HCT116 (cell line): ENCODE measurements at regions not wholly inside any gene's neighbourhood (a gene's known extent, or its start where the extent isn't known, plus 50 kb on each side); places are given as distances from the start of the nearest gene placed in this dataset.
"Not testable (repeated sequence)": the region's sequence is repeated elsewhere in the genome, so short reads cannot be mapped to it uniquely, and the experiment has no call there.

Experiments used
- ATAC-seq: fragments of 200-7000 bp; cut with Tn5 transposase; 2 replicates; pipeline ENCODE4 v1.9.1; 2020; ENCODE audit warnings: mild to moderate bottlenecking, moderate library complexity
- BruUV-seq: library from RNA; stranded (reverse); fragments of 400-500 nt; replicated peaks from 2 replicates; lab custom pipeline; 2021; lab: Mats Ljungman, UMichigan
- CTCF ChIA-PET: fragments of 300-600 bp; sonication (Branson Sonifier 250); formaldehyde crosslinking; loops from one replicate; lab custom pipeline; 2021; ENCODE audit warnings: antibody characterized with exemption; lab: Charles Lee
- POLR2A ChIA-PET: fragments of 300-600, 350-600 bp; sonication (Branson Sonifier 250); formaldehyde crosslinking; loops from one replicate; lab custom pipeline; 2021; ENCODE audit warnings: antibody characterized with exemption; lab: Charles Lee
- RAD21 ChIA-PET, 2 experiments: fragments of 300-600 bp; sonication (Branson Sonifier 250); formaldehyde crosslinking; loops; one replicate each; lab custom pipeline; 2023; ENCODE audit warnings: low total read pairs in 2 of 2; ENCODE audit not compliant: uncharacterized antibody in 2 of 2, unreplicated experiment in 2 of 2, low non-redundant PET in 1 of 2; lab: Charles Lee
- DNase-seq: peaks from one replicate; pipeline ENCODE4 v3.0.0-alpha.2; 2010; ENCODE audit warnings: low read depth, low spot score
- H2AFZ ChIP-seq: fragments of 200-600 bp; shearing (Covaris generic), sonication (generic); 2 replicates; pipeline ENCODE4 v1.6.1; 2017; ENCODE audit warnings: low read depth, mixed run types, mixed read lengths, antibody characterized with exemption, low read length; ENCODE audit not compliant: poor library complexity, severe bottlenecking
- H3K27ac ChIP-seq: 2 replicates; pipeline ENCODE4 v1.5.1; 2012; ENCODE audit warnings: low read depth, low read length
- H3K27me3 ChIP-seq: fragments of 200-600 bp; sonication (generic); 2 replicates; pipeline ENCODE4 v1.6.1; 2016; ENCODE audit warnings: mixed run types, low read length, mixed read lengths; ENCODE audit not compliant: insufficient read depth
- H3K36me3 ChIP-seq, 2 experiments: fragments of 200-500 bp in 1 of 2; fragments of 200-600 bp in 1 of 2; sonication (Bioruptor generic) in 1 of 2; sonication (generic) in 1 of 2; 2 replicates each; pipeline versions ENCODE4 v1.5.1 to v1.6.1; 2014 to 2016; ENCODE audit warnings: low read length in 2 of 2, inconsistent platforms in 1 of 2, mixed read lengths in 1 of 2, mixed run types in 1 of 2; ENCODE audit not compliant: insufficient read depth in 2 of 2, control insufficient read depth in 1 of 2
- H3K4me1 ChIP-seq, 2 experiments: fragments of 200-600 bp in 1 of 2; sonication (generic) in 1 of 2; 2 replicates each; pipeline versions ENCODE4 v1.5.1 to v1.6.1; 2012 to 2017; ENCODE audit warnings: low read length in 2 of 2, inconsistent platforms in 1 of 2, mild to moderate bottlenecking in 1 of 2, mixed read lengths in 1 of 2, mixed run types in 1 of 2, moderate library complexity in 1 of 2; ENCODE audit not compliant: insufficient read depth in 2 of 2, control insufficient read depth in 1 of 2
- H3K4me2 ChIP-seq: fragments of 200-600 bp; sonication (generic); 2 replicates; pipeline ENCODE4 v1.6.1; 2017; ENCODE audit warnings: mixed run types, low read length, mixed read lengths
- H3K4me3 ChIP-seq, 2 experiments: fragments of 200-600 bp in 1 of 2; sonication (generic) in 1 of 2; replicated peaks in 1 of 2; 2 replicates each; pipeline ENCODE4 v1.5.1; 2011 to 2016; ENCODE audit warnings: low read length in 2 of 2, control low read depth in 1 of 2, low read depth in 1 of 2, mild to moderate bottlenecking in 1 of 2, mixed read lengths in 1 of 2, mixed run types in 1 of 2
- H3K79me2 ChIP-seq: fragments of 200-600 bp; sonication (generic); 2 replicates; pipeline ENCODE4 v1.6.1; 2017; ENCODE audit warnings: mild to moderate bottlenecking, mixed run types, low read length, moderate library complexity, mixed read lengths; ENCODE audit not compliant: insufficient read depth
- H3K9ac ChIP-seq: fragments of 200-600 bp; sonication (generic); 2 replicates; pipeline ENCODE4 v1.6.1; 2016; ENCODE audit warnings: low read length, mixed read lengths
- H3K9me2 ChIP-seq: fragments of 200-600 bp; sonication (generic), shearing (Covaris generic); 2 replicates; pipeline ENCODE4 v1.6.1; 2017; ENCODE audit warnings: mixed run types, mild to moderate bottlenecking, moderate library complexity; ENCODE audit not compliant: insufficient read depth
- H3K9me3 ChIP-seq, 2 experiments: fragments of 200-500 bp in 1 of 2; fragments of 200-600 bp in 1 of 2; sonication (Bioruptor generic) in 1 of 2; sonication (generic) in 1 of 2; 2 replicates each; pipeline ENCODE4 v1.6.1; 2014 to 2017; ENCODE audit warnings: low read length in 2 of 2, mixed read lengths in 2 of 2, inconsistent platforms in 1 of 2, low read depth in 1 of 2, mild to moderate bottlenecking in 1 of 2, mixed run types in 1 of 2, moderate library complexity in 1 of 2; ENCODE audit not compliant: control insufficient read depth in 1 of 2, insufficient read depth in 1 of 2
- H4K20me1 ChIP-seq: fragments of 200-600 bp; sonication (generic), shearing (Covaris generic); 2 replicates; pipeline ENCODE4 v1.6.1; 2017; ENCODE audit warnings: mixed run types, mild to moderate bottlenecking, moderate library complexity; ENCODE audit not compliant: insufficient read depth
- CEBPB ChIP-seq: IDR thresholded peaks from 2 replicates; pipeline ENCODE4 v1.6.1; 2012; ENCODE audit warnings: low read depth
- ELF1 ChIP-seq: IDR thresholded peaks from 2 replicates; pipeline ENCODE4 v1.6.1; 2012; ENCODE audit warnings: low read depth, borderline replicate concordance
- EZH2phosphoT487 ChIP-seq: fragments of 200-600 bp; IDR thresholded peaks from 2 replicates; pipeline ENCODE4 v1.6.1; 2018; ENCODE audit warnings: antibody characterized with exemption, borderline replicate concordance
- FOSL1 ChIP-seq: IDR thresholded peaks from 2 replicates; pipeline ENCODE4 v1.6.1; 2012; ENCODE audit warnings: low read depth
- JUND ChIP-seq: IDR thresholded peaks from 2 replicates; pipeline ENCODE4 v1.6.1; 2012
- SRF ChIP-seq: IDR thresholded peaks from 2 replicates; pipeline ENCODE4 v1.6.1; 2012; ENCODE audit warnings: low read depth
- ZNF274 ChIP-seq: fragments of 200-500 bp; sonication (Bioruptor generic); IDR thresholded peaks from 2 replicates; pipeline ENCODE4 v1.6.1; 2014; ENCODE audit warnings: mild to moderate bottlenecking, low read depth, low read length, inconsistent platforms
- intact Hi-C: fragments of 100-400 bp; cut with micrococcal nuclease; formaldehyde crosslinking; loops from 2 replicates; pipeline ENCODE4 v1.10.0; 2022
- TF ChIP-seq, protein P1 (sequence below), 3 experiments: fragments of 200-600 bp in 1 of 3; sonication (generic) in 1 of 3; IDR thresholded peaks in 2 of 3; conservative IDR thresholded peaks in 1 of 3; 2 replicates each; pipeline ENCODE4 v1.5.1; 2012 to 2017; ENCODE audit warnings: low read depth in 2 of 3, low read length in 2 of 3, antibody characterized with exemption in 1 of 3, borderline replicate concordance in 1 of 3, control low read depth in 1 of 3, mild to moderate bottlenecking in 1 of 3, mixed read lengths in 1 of 3, mixed run types in 1 of 3, moderate library complexity in 1 of 3; ENCODE audit not compliant: insufficient read depth in 1 of 3

DNA sequence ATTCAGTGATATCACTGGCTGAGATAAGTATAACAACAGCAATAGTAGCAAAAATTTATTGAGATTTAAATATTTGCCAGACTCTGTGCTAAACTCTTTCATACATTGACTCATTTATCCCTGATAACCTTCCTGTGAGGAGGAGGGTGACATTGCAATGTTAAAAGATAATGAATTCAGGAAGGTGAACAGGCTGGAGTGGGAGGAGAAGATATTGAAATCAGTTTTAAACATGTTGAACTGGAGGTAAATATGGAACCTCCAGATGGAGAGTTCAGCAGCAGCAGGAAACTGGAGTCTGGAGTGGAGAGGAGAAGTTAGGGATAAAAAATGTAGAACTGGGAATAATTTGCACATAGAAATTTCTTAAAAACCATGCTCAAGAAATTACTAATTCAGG lies 142.0 kb upstream of the FAT3 start (continued):
- TF ChIP-seq, protein P1, sequence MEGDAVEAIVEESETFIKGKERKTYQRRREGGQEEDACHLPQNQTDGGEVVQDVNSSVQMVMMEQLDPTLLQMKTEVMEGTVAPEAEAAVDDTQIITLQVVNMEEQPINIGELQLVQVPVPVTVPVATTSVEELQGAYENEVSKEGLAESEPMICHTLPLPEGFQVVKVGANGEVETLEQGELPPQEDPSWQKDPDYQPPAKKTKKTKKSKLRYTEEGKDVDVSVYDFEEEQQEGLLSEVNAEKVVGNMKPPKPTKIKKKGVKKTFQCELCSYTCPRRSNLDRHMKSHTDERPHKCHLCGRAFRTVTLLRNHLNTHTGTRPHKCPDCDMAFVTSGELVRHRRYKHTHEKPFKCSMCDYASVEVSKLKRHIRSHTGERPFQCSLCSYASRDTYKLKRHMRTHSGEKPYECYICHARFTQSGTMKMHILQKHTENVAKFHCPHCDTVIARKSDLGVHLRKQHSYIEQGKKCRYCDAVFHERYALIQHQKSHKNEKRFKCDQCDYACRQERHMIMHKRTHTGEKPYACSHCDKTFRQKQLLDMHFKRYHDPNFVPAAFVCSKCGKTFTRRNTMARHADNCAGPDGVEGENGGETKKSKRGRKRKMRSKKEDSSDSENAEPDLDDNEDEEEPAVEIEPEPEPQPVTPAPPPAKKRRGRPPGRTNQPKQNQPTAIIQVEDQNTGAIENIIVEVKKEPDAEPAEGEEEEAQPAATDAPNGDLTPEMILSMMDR (IDR thresholded peaks at IDR 0.05 in 2 of 3, conservative IDR thresholded peaks at IDR 0.05 in 1 of 3; ENCODE audit: borderline replicate concordance in 1 of 3, insufficient read depth in 1 of 3, low read depth in 2 of 3, low read length in 2 of 3), result no peak
- TF ChIP-seq JUND, result no peak
- TF ChIP-seq EZH2phosphoT487, result no peak
- no peak for TF ChIP-seq ELF1
- TF ChIP-seq ZNF274, result no peak
- TF ChIP-seq, all 23 proteins: peak for 0

DNA sequence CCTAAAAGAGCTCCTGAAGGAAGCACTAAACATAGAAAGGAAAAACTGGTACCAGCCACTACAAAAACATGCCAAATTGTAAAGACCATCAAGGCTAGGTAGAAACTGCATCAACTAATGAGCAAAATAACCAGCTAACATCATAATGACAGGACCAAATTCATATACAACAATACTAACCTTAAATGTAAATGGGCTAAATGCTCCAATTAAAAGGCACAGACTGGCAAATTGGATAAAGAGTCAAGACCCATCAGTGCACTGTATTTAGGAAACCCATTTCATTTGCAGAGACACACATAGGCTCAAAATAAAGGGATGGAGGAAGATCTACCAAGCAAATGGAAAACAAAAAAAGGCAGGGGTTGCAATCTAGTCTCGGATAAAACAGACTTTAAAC lies 150.1 kb upstream of the FAT3 start:
- H2AFZ ChIP-seq, H3K79me2 ChIP-seq, H3K27ac ChIP-seq, H3K36me3 ChIP-seq, H3K4me3 ChIP-seq, H3K4me2 ChIP-seq, RAD21 ChIA-PET, H3K4me1 ChIP-seq, DNase-seq, H4K20me1 ChIP-seq, POLR2A ChIA-PET, CTCF ChIA-PET, intact Hi-C loops, ATAC-seq, H3K9me2 ChIP-seq, H3K9me3 ChIP-seq, H3K27me3 ChIP-seq, H3K9ac ChIP-seq, BruUV-seq: not testable (repeated sequence)

DNA sequence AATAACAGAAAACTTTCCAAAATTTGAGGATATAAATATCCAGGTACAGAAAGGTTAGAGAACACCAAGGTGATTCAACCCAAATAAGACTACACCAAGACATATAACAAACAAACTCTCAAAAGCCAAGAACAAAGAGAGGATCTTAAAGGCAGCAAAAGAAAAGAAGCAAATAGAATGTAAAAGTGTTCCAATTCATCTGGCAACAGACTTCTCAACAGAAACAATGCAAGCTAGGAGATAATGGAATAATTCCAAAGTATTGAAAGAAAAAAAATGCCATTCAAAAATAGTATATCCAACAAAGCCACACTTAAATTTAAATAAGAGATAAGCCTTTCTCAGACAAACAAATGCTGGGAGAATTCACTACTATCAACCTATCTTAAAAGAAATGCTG lies 153.0 kb upstream of the FAT3 start:
- Histone ChIP-seq H2AFZ (no peak overlapping the region), H3K79me2 (no peaks in the 10 kb centered on the region), H3K36me3 (no peaks in the 10 kb centered on the region), H3K4me2 (no peak overlapping the region), H3K27ac (no peak overlapping the region), H4K20me1 (no peaks in the 10 kb centered on the region), H3K9ac (no peak overlapping the region), H3K9me3 (peaks cover 0 to 5% of the 10 kb centered on the region in 2 experiments; a peak in 2 of 4 replicates), H3K4me1 (no peaks in the 10 kb centered on the region), H3K4me3 (no peak overlapping the region), H3K27me3 (no peaks in the 10 kb centered on the region), H3K9me2 (no peaks in the 10 kb centered on the region)
- no TSS peak for BruUV-seq
- CTCF ChIA-PET, result no interaction called here
- RAD21 ChIA-PET, result no interaction called here
- DNase-seq, result no peak
- ATAC-seq, result no peak
- TF ChIP-seq CEBPB, result no peak
- TF ChIP-seq SRF, result no peak
- no peak for TF ChIP-seq FOSL1
- intact Hi-C loops, result no loop called here
- POLR2A ChIA-PET, result no interaction called here
